NOMO-1 (cell line): ENCODE measurements at regions not wholly inside any gene's neighbourhood (a gene's known extent, or its start where the extent isn't known, plus 50 kb on each side); places are given as distances from the start of the nearest gene placed in this dataset.
A peak's percentile ranks its signal among the peaks of the same experiment; 100 is the strongest.
"Not testable (repeated sequence)": the region's sequence is repeated elsewhere in the genome, so short reads cannot be mapped to it uniquely, and the experiment has no call there.

Experiments
- DNase-seq, 2 experiments: peaks; one replicate each; lab custom pipeline; 2025; ENCODE audit not compliant: unreplicated experiment in 2 of 2; lab: John Stamatoyannopoulos, UW

- DNase-seq = no peak
These were observed 220.9 kb downstream of the BUB3 start for GRCh38 chr10:123375097-123375496.

- no peak for DNase-seq
These were observed 221.5 kb downstream of the BUB3 start for GRCh38 chr10:123375738-123376137.

- no peak for DNase-seq
These were observed 223.7 kb downstream of the BUB3 start for GRCh38 chr10:123377883-123378282.

- DNase-seq = no peak
These were observed 224.1 kb downstream of the BUB3 start for GRCh38 chr10:123378302-123378701.

- DNase-seq = no peak
These were observed 225.0 kb downstream of the BUB3 start for GRCh38 chr10:123379156-123379555.

- peak; percentile 36 to 51 for DNase-seq
These were observed 226.4 kb downstream of the BUB3 start for GRCh38 chr10:123380491-123381085.

- DNase-seq = peak in 1 of 2 experiments; percentile 2
These were observed 227.0 kb downstream of the BUB3 start for GRCh38 chr10:123381224-123381623.

GRCh38 chr10:123382491-123382890 is 228.3 kb downstream of the BUB3 start:
- no peak for DNase-seq

GRCh38 chr10:123385508-123386080 is 231.4 kb downstream of the BUB3 start:
- DNase-seq = peak; percentile 19 to 29

- DNase-seq = no peak
These were observed 235.3 kb downstream of the BUB3 start for GRCh38 chr10:123389520-123389919.

- DNase-seq = no peak
These were observed 236.1 kb downstream of the BUB3 start for GRCh38 chr10:123390332-123390731.

GRCh38 chr10:123390874-123391273 is 236.7 kb downstream of the BUB3 start:
- DNase-seq = no peak

GRCh38 chr10:123391275-123392028 is 237.2 kb downstream of the BUB3 start:
- DNase-seq = no peak

GRCh38 chr10:123392182-123392963 is 238.2 kb downstream of the BUB3 start:
- peak in 1 of 2 experiments; percentile 34 for DNase-seq

- DNase-seq = no peak
These were observed 239.0 kb downstream of the BUB3 start for GRCh38 chr10:123393170-123393569.

GRCh38 chr10:123394382-123394781 is 240.2 kb downstream of the BUB3 start:
- no peak for DNase-seq

GRCh38 chr10:123395234-123395633 is 241.0 kb downstream of the BUB3 start:
- DNase-seq = not testable (repeated sequence)

GRCh38 chr10:123395906-123396305 is 241.7 kb downstream of the BUB3 start:
- no peak for DNase-seq

- peak; percentile 50 to 69 for DNase-seq
These were observed 244.0 kb downstream of the BUB3 start for GRCh38 chr10:123398180-123398591.

- no peak for DNase-seq
These were observed 244.6 kb downstream of the BUB3 start for GRCh38 chr10:123398756-123399155.

- no peak for DNase-seq
These were observed 245.2 kb downstream of the BUB3 start for GRCh38 chr10:123399276-123399839.
